ENCODE measurements at regions not wholly inside any gene's neighbourhood (a gene's known extent, or its start where the extent isn't known, plus 50 kb on each side); places are given as distances from the start of the nearest gene placed in this dataset.

DNA sequence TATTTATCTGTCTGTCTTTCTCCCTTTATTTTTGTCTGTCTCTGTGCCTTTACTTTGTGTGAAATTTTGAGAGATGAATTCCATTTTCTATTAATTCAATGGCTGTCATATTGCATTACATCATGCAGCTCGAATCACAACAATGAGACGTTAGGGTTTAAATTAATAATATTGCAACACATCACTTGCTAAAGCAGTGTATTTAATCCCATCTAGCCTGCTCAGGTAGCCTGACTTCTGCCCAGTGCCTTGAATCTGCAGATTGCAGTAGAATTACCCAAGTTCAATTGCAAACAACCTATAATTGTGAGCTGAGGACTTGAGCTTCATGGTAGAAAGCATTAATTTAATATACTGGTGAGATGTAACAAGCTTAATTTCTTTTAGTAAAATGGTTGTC, 235.7 kb upstream of the TSHZ2 start:
- POLR2A ChIA-PET: no interaction called here

DNA sequence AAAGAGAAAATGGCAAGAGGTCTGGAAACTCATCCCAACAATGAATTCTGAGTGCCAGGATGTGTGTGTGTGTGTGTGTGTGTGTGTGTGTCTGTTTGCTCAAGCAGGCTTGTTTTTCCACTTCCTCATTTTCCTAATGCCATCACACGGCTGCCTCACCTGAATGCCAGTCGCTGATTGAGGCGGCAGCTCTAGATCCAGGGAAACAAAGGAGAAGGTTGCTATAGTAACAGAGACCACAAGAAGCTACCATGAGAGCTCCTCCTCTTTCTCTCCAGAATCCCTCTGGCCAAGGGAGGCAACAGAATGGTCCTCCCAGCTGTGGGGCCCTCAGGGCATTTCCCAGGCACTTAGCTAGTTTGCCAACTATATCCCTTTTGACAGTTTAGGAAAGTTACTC, 241.1 kb upstream of the TSHZ2 start:
- no peaks in the 10 kb centered on the region for H3K36me3 Mint-ChIP-seq (ENCODE audit: low read depth)
- CTCF ChIA-PET: no interaction called here
- H3K27ac Mint-ChIP-seq: no peak overlapping the region
- POLR2A ChIA-PET: no interaction called here
- DNase-seq (no peak), ATAC-seq (no peak)
- no peaks in the 10 kb centered on the region for H3K27me3 Mint-ChIP-seq (ENCODE audit: low read depth)
- no peaks in the 10 kb centered on the region for H3K9me3 Mint-ChIP-seq (ENCODE audit: insufficient read depth)
- H3K4me3 Mint-ChIP-seq: no peak overlapping the region
- H3K4me1 Mint-ChIP-seq (ENCODE audit: low read depth): no peaks in the 10 kb centered on the region

More for the DNA sequence above, 235.7 kb upstream of the TSHZ2 start:
- H3K4me3 Mint-ChIP-seq: no peak overlapping the region
- DNase-seq (no peak), ATAC-seq (no peak)
- CTCF ChIA-PET: no interaction called here
- H3K27ac Mint-ChIP-seq: no peak overlapping the region
- H3K27me3 Mint-ChIP-seq (ENCODE audit: low read depth): no peaks in the 10 kb centered on the region
- no peaks in the 10 kb centered on the region for H3K36me3 Mint-ChIP-seq (ENCODE audit: low read depth)
- H3K4me1 Mint-ChIP-seq (ENCODE audit: low read depth): no peaks in the 10 kb centered on the region
- no peaks in the 10 kb centered on the region for H3K9me3 Mint-ChIP-seq (ENCODE audit: insufficient read depth)

- Mint-ChIP-seq H3K36me3 (ENCODE audit: low read depth) (no peaks in the 10 kb centered on the region), H3K4me1 (ENCODE audit: low read depth) (no peaks in the 10 kb centered on the region), H3K9me3 (ENCODE audit: insufficient read depth) (no peaks in the 10 kb centered on the region), H3K27ac (no peak overlapping the region), H3K4me3 (no peak overlapping the region), H3K27me3 (ENCODE audit: low read depth) (no peaks in the 10 kb centered on the region)
- ChIA-PET CTCF (no interaction called here), POLR2A (no interaction called here)
- DNase-seq (no peak), ATAC-seq (no peak)
Measured at GRCh38 chr20:52727740-52728456, 244.3 kb upstream of the TSHZ2 start.

DNA sequence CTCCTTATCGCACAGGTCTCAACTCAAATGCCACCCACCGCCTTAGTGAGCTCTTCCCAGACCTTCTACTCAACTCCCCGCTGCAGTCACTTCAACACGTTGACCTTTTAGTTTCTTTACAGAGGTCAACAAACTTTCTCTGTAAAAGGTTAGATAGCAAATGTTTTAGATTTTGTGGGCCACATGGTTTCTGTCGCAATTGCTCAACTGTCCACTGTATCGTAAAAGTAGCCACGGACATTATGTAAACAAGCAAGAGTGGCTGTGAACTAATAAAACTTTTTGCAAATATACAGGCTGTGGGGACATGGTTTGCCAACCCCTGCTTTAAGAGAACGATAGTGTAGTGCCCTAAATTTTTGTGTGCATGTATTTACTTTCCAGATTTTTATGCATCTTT, 247.6 kb upstream of the TSHZ2 start:
- no peak for DNase-seq
- H3K9me3 Mint-ChIP-seq (ENCODE audit: insufficient read depth): no peaks in the 10 kb centered on the region
- ChIA-PET POLR2A (no interaction called here), CTCF (no interaction called here)
- H3K4me1 Mint-ChIP-seq (ENCODE audit: low read depth): no peaks in the 10 kb centered on the region
- no peak for ATAC-seq
- H3K4me3 Mint-ChIP-seq: no peak overlapping the region
- no peak overlapping the region for H3K27ac Mint-ChIP-seq
- H3K36me3 Mint-ChIP-seq (ENCODE audit: low read depth): no peaks in the 10 kb centered on the region
- H3K27me3 Mint-ChIP-seq (ENCODE audit: low read depth): no peaks in the 10 kb centered on the region

DNA sequence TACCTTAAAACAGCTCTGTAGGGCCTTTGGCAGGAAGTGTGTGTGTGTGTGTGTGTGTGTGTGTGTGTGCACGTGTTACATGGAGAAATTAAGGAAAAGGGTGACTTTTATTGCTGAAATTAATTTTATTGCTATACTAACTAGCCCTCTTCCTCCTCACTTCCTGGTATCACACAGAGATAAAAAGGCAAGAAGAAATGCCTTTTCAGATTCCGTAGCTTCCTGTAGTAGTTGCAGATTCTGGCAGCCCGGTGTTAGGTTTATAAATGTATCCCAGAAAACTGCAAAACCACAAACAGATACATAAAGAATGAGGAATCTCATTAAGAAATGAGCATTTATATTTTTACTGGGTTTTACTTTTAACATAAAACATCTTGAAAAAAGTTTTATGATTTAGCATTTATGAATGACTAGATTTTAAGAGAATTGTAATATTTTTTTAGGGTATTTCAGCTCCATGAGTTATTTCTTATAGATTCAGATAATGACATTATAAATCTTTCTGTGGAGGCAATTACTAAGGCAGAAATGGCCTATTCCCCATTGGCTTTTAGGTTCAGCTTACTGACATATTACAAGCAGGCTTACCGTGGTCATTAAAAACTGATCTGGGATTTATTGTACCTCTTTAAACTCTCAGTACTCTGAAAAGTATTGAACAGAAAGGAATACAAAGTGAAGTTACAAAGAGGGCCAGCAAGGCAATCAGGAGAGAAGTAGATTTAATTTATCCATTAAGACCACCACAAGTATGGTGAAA, 249.1 kb upstream of the TSHZ2 start:
- DNase-seq: no peak
- Mint-ChIP-seq H3K27me3 (ENCODE audit: low read depth) (no peaks in the 10 kb centered on the region), H3K4me3 (no peak overlapping the region), H3K4me1 (ENCODE audit: low read depth) (no peaks in the 10 kb centered on the region), H3K36me3 (ENCODE audit: low read depth) (no peaks in the 10 kb centered on the region), H3K9me3 (ENCODE audit: insufficient read depth) (no peaks in the 10 kb centered on the region), H3K27ac (no peak overlapping the region)
- CTCF ChIA-PET: no interaction called here
- POLR2A ChIA-PET: no interaction called here
- no peak for ATAC-seq

DNA sequence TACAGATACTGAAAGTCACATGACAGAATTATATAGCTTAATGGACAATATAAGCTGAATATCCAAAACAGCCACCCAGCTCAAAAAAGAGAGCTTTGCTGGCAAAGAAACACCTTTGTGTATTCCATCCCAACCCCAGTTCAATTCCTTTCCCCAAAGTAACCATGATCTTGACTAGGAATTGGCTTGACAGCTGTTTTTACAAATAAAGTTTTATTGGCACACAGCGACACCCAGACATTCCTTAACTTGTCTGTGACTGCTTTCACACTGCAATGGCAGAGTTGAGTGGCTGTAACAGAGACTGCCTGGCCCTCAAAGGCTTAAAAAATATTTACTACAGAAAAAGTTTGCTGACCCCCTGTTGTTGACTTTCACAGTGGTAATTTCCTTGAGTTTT, 264.0 kb upstream of the TSHZ2 start:
- no peaks in the 10 kb centered on the region for H3K4me1 Mint-ChIP-seq (ENCODE audit: low read depth)
- no peak for ATAC-seq
- CTCF ChIA-PET: no interaction called here
- H3K36me3 Mint-ChIP-seq (ENCODE audit: low read depth): no peaks in the 10 kb centered on the region
- no peak for DNase-seq
- POLR2A ChIA-PET: no interaction called here
- H3K9me3 Mint-ChIP-seq (ENCODE audit: insufficient read depth): no peaks in the 10 kb centered on the region
- no peaks in the 10 kb centered on the region for H3K27me3 Mint-ChIP-seq (ENCODE audit: low read depth)
- no peak overlapping the region for H3K4me3 Mint-ChIP-seq
- H3K27ac Mint-ChIP-seq: no peak overlapping the region

DNA sequence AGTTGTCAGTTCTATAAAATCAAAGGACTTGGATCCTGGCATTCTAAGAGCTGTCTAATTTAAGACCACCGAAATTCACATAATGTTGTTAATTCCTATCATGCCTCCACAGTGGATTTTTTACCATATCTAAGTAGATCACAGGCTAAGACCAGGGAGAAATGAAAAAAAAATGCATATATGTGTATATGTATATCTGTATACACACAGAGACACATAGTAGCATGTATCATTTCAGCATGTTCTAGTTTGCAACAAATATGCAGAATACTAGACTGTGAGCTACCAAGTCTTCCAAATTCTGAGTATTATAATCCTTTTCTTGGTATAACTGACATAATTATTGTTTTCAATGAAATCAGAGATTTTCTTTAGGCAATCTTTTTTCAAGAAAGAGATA, 267.6 kb upstream of the TSHZ2 start:
- Mint-ChIP-seq H3K9me3 (ENCODE audit: insufficient read depth) (no peaks in the 10 kb centered on the region), H3K4me1 (ENCODE audit: low read depth) (no peaks in the 10 kb centered on the region), H3K27me3 (ENCODE audit: low read depth) (no peaks in the 10 kb centered on the region), H3K4me3 (no peak overlapping the region), H3K27ac (no peak overlapping the region), H3K36me3 (ENCODE audit: low read depth) (no peaks in the 10 kb centered on the region)
- no peak for DNase-seq
- ChIA-PET CTCF (no interaction called here), POLR2A (no interaction called here)
- no peak for ATAC-seq

GRCh38 chr20:52688345-52688744, 283.8 kb upstream of the TSHZ2 start:
- ATAC-seq (no peak), DNase-seq (no peak)
- Mint-ChIP-seq H3K4me1 (ENCODE audit: low read depth) (no peaks in the 10 kb centered on the region), H3K4me3 (no peak overlapping the region), H3K9me3 (ENCODE audit: insufficient read depth) (no peaks in the 10 kb centered on the region), H3K27me3 (ENCODE audit: low read depth) (no peaks in the 10 kb centered on the region), H3K36me3 (ENCODE audit: low read depth) (no peaks in the 10 kb centered on the region), H3K27ac (no peak overlapping the region)
- POLR2A ChIA-PET: no interaction called here
- CTCF ChIA-PET: no interaction called here

DNA sequence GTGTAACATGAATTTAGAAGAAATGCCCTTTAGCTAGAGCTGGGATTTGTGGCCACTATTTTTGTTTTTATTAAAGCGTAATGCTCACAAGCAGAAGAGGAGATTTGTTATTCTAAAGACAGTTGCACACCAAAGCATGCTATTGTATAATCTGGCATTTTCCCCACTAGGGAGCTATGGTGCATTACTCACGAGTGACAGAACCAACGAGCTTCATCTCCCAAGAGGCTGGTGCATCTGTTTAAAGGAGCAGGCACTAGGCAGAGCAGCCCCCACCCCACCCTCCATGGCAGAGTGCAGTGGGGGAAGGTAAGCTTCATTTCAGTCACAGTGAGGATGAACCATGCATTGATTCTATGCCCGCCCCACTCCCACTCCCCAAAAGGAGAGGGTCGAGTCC, 287.3 kb upstream of the TSHZ2 start:
- ChIA-PET POLR2A (no interaction called here), CTCF (no interaction called here)
- Mint-ChIP-seq H3K9me3 (ENCODE audit: insufficient read depth) (no peaks in the 10 kb centered on the region), H3K27me3 (ENCODE audit: low read depth) (no peaks in the 10 kb centered on the region), H3K36me3 (ENCODE audit: low read depth) (no peaks in the 10 kb centered on the region), H3K27ac (no peak overlapping the region), H3K4me3 (no peak overlapping the region), H3K4me1 (ENCODE audit: low read depth) (no peaks in the 10 kb centered on the region)
- ATAC-seq: no peak
- no peak for DNase-seq

- Mint-ChIP-seq H3K4me1 (ENCODE audit: low read depth) (no peaks in the 10 kb centered on the region), H3K27me3 (ENCODE audit: low read depth) (no peaks in the 10 kb centered on the region), H3K4me3 (no peak overlapping the region), H3K36me3 (ENCODE audit: low read depth) (no peaks in the 10 kb centered on the region), H3K9me3 (ENCODE audit: insufficient read depth) (no peaks in the 10 kb centered on the region), H3K27ac (no peak overlapping the region)
- CTCF ChIA-PET: no interaction called here
- DNase-seq (no peak), ATAC-seq (no peak)
- POLR2A ChIA-PET: no interaction called here
Measured at GRCh38 chr20:52684176-52684575, 288.0 kb upstream of the TSHZ2 start.

DNA sequence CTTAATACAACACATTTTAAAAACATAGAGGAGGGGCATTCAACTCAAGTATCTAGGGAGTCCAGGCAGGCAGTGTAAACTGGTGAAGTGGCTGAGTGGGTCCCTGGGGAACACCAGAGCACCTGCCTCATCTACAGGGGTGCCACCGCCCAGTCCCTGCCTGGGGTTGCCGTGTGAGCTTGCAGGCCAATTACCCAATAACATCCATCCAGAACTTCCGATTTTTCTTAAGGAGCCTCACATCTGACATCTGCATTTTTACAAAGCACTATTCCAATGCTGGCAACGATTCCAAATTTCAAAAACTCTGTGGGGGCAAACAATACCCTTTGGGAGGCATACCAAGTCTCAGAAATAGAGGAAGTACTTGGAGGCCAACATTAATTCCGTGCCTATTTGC, 288.4 kb upstream of the TSHZ2 start:
- ChIA-PET CTCF (no interaction called here), POLR2A (no interaction called here)
- no peaks in the 10 kb centered on the region for H3K36me3 Mint-ChIP-seq (ENCODE audit: low read depth)
- no peak overlapping the region for H3K4me3 Mint-ChIP-seq
- H3K27me3 Mint-ChIP-seq (ENCODE audit: low read depth): peaks cover 2% of the 10 kb centered on the region
- H3K27ac Mint-ChIP-seq: no peak overlapping the region
- H3K9me3 Mint-ChIP-seq (ENCODE audit: insufficient read depth): no peaks in the 10 kb centered on the region
- no peak for DNase-seq
- ATAC-seq: no peak
- H3K4me1 Mint-ChIP-seq (ENCODE audit: low read depth): no peaks in the 10 kb centered on the region

DNA sequence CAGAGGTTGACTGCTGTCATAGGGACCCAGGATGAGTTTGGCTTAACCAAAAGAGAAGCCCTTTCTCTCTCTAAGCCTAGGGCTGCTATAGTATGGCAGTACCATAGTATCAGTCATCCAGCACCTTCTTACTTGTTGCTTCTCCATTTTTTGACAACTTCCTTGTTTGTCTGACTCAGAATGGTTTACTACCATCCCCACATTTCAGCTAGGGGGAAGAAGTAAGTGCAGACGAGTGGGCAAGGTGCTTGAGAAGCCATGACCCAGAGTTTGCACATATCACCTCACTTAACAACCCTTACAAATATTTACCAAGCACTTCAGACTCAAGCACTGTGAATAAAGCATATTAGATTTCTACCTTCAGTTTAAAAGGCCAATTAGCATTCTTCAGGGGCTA, 289.9 kb upstream of the TSHZ2 start:
- no peak overlapping the region for H3K27ac Mint-ChIP-seq
- DNase-seq (no peak), ATAC-seq (no peak)
- H3K27me3 Mint-ChIP-seq (ENCODE audit: low read depth): peaks cover 3% of the 10 kb centered on the region
- H3K4me3 Mint-ChIP-seq: no peak overlapping the region
- no peaks in the 10 kb centered on the region for H3K9me3 Mint-ChIP-seq (ENCODE audit: insufficient read depth)
- no peaks in the 10 kb centered on the region for H3K36me3 Mint-ChIP-seq (ENCODE audit: low read depth)
- ChIA-PET CTCF (no interaction called here), POLR2A (no interaction called here)
- H3K4me1 Mint-ChIP-seq (ENCODE audit: low read depth): no peaks in the 10 kb centered on the region

GRCh38 chr20:52681288-52681687, 290.9 kb upstream of the TSHZ2 start:
- H3K27me3 Mint-ChIP-seq (ENCODE audit: low read depth): peaks cover 3% of the 10 kb centered on the region
- no peaks in the 10 kb centered on the region for H3K36me3 Mint-ChIP-seq (ENCODE audit: low read depth)
- CTCF ChIA-PET: no interaction called here
- no peak overlapping the region for H3K4me3 Mint-ChIP-seq
- no peak overlapping the region for H3K27ac Mint-ChIP-seq
- POLR2A ChIA-PET: no interaction called here
- no peak for ATAC-seq
- no peaks in the 10 kb centered on the region for H3K4me1 Mint-ChIP-seq (ENCODE audit: low read depth)
- H3K9me3 Mint-ChIP-seq (ENCODE audit: insufficient read depth): no peaks in the 10 kb centered on the region
- DNase-seq: no peak
